HG02642 (cell line): ENCODE measurements at regions not wholly inside any gene's neighbourhood (a gene's known extent, or its start where the extent isn't known, plus 50 kb on each side); places are given as distances from the start of the nearest gene placed in this dataset.

Experiments used
- ATAC-seq: cut with Tn5 transposase; IDR thresholded peaks from one replicate; pipeline ENCODE4 v1.9.1; 2021; ENCODE audit warnings: mild to moderate bottlenecking; ENCODE audit not compliant: unreplicated experiment, poor library complexity

DNA sequence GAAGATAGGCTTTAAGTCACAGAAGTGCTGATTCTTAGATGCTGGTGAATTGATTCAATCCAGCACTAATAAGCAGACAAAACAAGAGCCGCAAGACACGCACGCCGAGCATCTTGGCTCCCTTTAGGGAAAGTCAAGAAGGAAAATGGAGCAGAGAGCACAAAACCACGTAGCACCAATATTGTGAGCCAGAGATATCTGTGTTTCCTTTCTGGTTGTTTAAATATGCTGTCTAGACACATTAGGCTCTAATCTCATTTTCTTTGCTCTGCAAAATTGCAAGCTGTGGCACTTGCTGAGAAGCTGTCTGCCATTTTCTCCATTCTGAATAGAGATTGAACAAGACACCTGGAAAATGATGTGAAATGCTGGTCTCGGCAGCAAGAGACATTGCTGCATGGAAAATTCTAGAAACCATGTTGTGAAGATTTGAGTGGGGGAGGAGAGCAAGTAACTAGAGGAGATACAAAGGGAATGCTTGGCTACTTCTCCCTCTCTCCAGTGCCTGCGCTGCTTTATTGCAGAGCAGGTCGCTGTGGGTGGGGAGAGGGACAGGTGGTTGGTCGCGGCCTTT is 336.3 kb downstream of the MED10 start:
- no peak for ATAC-seq

DNA sequence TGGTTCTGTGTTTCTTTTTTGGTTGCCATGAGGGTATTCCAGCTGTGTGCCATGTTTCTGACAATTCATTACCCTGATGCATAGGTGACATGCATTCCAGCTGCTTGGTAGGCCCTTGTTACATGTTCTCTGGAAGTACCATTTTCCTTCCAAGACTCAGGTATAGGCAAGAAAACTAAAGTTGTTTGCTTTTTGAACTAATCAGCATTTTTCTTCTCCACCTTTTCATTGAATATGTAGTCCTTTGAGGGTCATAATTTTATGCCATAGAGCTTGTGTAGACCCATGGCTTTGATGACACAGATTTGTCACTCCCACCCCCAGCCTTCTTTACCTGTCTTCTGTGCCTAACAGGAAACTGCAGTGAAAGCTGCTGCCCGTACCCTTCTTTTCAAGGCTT is 339.2 kb downstream of the MED10 start:
- ATAC-seq: no peak

DNA sequence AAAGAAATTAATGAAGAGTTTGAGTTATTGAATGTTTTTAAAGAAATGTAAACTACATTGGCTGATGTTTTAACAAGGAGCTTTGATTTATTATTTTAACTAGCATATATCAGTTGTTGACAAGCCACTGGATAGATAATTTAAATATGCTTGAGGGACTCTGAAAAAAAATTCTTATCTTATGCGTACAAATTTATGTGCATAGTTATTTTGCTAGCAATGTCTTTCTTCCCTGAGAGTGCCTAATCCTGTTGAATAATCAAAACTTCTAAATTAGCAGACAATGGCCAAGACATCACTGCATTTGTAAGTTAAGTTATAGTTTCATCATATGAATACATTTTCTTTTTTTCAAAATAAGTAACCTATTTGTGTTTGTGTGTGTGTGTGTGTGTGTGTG is 342.3 kb downstream of the MED10 start:
- no peak for ATAC-seq

DNA sequence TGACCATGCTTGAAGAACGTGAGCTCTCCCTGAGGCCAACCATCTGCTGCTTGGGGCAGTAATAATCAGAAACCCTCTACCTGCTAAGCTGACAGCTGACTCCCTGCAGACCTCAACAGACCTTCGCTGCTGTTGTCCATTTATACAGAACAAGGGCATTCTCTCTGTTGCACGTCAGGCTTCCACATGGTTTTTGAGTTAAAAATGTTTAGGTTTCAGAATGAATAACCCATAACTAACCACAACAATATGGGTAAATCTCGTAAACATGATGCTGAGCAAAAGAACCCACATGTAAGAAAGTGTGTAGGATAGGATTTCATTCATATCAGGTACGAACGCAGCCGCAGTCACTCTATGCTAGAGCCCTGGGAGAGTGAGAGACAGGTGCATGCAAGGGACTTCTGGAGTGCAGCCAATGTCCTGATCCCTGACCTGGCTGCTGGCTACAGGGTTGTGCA is 348.5 kb downstream of the MED10 start:
- no peak for ATAC-seq

DNA sequence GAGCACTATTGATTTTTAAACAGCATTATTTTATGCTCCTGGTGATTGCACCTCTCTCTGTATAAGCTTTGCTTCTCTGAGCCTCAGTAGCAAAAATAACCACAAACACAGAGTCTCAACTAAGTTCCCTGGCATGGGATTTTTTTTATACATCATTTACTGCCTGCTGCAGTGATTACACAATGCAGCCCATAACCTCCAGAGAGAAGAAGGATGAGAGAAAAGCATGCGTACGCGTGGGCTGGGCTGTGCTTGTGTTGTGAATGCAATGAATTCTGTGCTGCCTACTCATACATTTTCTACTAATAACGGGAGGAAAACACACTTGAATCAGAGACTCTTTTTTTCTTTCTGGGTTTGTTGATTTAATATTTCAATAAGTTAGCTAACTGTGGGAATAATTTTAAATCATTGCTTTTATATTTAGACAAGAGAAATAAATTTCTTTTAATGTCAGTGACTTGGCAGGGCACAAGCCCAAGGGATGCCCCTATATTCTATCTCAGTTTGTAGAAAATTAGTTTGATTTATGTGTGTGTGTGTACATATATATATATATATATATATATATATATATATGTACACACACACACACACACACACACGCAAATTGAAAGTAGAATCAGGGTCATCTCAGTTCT is 351.5 kb downstream of the MED10 start:
- ATAC-seq: no peak

DNA sequence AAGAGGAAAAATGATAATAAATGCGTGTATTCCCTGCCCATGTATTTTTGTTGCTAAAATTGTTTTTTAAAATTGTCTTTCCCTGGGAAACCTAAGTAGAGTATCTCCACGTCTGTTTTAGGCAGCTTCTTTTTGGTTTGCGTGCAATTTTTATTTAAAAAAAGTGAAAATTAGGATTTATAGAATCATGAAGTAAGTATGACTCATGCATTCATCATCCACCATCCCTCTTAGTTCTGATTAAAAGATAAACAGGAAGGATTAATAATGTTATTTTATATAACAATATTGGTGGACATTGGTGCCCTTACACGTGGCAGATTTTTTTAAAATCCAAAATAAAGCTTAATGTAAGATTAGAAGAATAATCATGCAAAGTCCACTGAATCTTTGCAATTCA is 358.7 kb downstream of the MED10 start:
- no peak for ATAC-seq

DNA sequence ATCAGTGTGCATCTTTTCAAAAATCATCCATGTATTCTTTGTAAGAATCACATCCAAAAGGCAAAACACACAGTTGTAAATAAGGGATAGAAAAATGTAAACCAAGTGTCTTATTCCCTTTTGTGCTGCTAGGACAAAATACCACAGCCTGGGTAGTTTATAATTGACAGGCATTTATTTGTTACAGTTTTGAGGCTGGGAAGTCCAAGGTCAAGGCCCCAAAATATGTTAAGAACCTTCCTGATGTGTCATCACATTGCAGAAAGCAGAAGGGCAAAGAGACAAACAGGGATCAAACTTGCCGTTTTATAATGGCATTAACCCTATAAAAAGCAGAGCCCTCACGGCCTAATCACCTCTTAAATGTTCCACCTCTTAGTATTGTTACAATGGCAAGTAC is 364.8 kb downstream of the MED10 start:
- no peak for ATAC-seq

DNA sequence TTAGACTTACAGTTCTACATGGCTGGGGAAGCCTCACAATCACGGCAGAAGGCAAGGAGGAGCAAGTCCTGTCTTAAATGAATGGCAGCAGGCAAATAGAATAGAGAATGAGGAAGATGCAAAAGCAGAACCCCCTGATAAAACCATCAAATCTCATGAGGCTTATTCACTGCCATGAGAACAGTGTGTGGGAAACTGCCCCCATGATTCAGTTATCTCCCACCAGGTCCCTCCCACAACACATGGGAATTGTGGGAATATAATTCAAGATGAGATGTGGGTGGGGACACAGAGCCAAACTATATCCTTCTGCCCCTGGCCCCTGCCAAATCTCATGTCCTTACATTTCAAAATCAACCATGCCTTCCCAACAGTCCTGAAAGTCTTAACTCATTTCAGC is 367.1 kb downstream of the MED10 start:
- ATAC-seq: no peak

DNA sequence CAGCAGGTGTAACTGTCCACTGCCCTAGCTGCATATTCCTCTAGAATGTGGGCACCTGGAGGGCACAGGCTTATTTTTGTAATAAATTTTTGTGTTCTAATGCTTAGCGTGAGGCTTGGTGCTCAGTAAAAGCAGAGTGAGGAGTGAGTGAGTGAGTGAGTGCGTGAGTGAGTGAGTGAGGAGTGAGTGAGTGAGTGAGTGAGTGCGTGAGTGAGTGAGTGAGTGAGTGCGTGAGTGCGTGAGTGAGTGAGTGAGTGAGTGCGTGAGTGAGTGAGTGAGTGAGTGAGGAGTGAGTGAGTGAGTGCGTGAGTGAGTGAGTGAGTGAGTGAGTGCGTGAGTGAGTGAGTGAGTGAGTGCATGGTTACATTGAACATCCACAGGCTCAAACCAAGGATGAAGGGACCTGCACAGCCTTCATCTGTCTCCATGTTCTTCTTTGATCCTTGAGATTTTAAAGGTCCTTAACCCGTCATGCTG is 371.5 kb downstream of the MED10 start:
- no peak for ATAC-seq

DNA sequence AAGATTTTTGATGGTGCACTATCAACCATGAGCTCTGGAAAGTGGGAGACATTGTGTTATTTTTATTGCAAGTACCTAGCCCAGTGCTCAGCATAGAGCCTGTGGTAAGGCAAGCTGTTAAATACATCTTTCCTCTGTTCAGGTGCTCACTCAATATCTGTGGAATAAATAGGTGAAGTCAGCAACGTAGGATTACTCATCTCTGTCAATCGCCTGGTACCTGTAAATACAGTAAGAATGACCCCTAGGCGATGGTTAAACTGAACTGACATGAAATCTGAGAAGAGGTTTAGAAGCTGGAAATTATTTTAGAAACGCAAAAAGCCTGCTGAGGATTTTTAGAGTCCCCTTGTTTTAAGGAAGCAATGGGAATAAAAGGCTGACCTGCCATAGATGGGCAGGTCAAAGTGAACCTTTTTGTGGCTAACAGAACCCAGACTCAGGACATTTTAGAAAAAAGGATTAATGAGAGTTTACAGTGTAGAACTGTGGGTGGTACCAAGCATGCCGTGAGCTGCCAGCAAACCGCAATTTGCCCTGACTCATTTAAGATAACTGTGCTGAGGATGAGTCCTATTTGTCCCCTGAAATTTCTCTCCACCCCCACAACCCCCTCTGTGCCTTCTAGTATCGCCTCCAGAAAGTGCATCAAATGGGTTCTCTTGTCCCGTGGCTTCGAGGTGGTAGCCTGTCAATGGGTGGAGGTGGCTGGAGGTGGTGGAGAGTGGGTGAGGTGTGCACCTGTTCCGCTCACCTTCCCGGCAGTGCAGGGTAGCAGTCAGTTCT is 375.1 kb downstream of the MED10 start:
- no peak for ATAC-seq

DNA sequence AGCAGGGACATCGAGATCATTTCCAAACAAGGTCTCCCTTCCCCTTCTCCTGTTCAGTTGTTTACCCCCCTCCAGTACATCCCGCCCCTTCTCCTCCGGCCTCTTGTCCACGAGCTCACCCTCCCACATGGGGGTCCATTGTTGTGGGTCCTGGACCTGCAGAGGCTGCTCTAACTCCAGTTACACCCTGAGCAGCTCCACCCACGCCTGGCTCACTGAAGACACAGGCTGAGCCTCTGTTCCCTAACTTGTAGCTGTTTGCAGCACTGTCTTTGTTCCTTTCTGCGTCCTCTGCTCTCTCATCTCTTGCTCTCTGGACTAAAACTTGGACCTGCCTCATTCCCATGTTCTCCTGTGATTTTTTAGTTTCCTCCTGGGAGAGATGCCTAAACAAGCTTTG is 377.5 kb downstream of the MED10 start:
- no peak for ATAC-seq

DNA sequence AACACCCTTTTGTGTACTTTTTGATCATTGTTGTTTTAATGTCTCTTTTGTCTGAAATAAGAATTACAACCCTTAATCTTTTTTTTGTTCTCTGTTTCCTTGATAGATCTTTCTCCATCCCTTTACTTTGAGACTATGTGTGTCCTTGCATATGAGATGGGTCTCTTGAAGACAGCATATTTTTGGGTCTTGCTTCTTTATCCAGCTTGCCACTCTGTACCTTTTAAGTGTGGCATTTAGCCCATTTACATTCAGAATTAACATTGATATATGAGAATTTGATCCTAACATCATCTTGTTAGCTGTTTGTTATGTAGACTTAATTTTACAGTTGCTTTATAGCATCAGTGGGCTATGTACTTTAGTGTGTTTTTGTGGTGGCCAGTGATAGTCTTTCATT is 382.5 kb downstream of the MED10 start:
- no peak for ATAC-seq

DNA sequence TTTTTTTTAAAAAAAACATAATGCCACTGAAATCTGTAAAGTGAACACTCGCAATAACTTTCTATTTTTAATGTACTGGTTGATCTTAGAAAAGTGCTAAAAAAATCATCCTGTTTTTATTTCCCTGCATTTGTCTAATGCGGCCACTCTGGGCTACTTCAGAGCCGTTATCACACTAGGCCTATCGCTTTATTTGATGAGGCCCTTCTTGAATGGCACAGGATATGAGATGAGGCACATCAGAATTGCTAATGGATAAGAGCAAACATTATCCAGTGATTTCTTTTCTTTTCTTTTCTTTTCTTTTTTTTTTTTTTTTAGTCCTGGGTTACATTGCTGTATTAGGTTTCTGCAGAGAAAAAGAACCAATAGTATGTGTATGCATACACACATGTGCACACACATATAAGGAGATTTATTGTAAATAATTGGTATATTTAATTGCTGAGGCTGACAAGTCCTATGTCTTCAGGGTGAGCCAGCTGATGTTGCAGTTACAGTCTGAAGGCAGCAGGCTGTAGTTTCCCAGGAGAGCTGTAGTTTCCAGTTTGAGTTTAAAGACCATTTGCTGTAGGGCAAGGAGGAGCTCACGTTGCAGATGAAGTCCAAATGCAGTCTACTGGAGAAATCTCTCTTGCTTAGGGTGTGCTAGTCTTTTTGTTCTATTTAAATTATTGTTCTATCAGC is 391.7 kb downstream of the MED10 start:
- no peak for ATAC-seq

DNA sequence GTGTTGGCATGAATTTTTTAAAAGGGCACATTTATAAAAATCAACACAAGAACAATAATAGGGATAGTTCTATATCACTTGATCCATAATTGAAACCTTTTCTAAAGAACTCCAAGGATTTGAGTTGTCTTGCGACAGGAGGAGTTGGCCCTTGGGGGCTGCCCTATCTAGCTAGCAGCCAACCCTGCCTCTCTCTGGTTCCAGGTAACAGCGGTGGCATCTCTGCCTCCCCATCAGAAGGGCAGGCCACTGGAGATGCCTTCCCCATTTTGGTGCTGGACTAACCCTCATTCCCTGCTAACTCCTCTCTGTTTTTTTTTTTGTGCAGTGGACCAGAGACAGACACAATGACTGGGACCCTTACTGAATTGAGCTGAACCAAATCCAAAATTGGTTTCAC is 393.0 kb downstream of the MED10 start:
- ATAC-seq: no peak

DNA sequence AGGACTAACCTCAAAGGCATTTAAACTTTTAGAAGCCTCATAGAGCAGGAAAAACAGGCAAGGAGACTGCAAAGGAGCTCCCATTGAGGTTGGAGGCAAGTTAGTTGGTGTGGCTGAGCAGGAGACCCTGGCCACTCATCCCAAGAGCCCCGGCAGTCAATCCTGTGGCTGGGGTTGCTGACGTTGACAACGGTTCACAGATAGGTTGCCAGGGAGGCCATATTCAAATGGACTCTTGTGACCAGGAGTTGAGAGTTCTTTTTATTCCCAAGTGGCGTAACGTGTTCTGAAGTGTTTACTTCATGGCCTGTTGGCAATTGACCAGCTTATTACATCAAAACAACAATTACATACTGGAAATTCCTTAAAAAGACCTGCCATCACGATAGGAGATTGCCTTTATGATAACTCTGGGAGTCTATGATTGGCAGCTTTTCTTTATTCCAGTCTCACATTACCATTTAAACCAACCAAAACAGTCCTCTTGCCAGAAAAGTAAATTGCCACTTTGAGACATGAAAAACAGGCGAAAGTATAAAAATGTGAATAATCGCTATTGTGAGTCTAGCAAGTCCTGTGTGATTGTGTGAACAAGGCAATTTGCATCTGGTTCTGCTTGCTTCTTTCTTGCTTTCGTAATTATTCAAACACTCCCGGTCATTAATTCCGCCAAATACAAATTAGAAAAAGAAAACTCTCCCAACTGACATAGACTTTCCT is 394.9 kb downstream of the MED10 start:
- no peak for ATAC-seq

DNA sequence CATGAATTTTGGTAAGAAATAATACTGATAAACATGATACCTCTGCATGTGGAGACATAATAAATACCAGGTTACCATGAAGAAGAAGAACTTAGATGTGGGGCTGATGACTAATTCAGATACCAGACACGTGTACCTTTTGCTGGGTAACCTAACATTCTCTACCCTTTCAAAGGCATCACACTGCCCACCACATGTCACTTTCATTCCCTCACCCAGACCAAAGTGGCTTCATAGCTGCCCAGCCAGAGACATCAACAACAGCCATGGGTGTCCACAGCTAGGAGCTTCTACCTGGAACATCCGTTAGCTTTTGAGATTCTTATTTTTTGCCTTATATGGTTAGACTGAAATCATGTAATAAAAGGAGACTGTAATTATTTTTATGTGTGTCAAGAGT is 396.8 kb downstream of the MED10 start:
- ATAC-seq: no peak

DNA sequence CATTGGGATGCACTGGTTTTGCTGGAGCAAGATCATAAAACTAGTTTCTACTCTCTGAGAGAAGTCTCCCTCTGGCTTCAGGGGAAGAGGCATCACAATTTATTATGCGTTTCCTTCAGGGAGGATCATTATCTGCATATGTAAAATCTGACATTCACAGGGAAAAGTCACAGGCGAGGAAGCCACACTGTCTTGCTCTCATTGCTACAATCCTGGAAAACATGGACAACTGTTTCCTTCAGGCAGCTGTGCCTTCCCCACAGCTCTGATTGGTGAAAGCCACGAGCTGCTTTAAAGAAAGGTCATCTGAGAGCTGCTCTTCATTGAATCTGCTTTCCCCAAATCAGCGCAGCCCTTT is 397.8 kb downstream of the MED10 start:
- no peak for ATAC-seq

DNA sequence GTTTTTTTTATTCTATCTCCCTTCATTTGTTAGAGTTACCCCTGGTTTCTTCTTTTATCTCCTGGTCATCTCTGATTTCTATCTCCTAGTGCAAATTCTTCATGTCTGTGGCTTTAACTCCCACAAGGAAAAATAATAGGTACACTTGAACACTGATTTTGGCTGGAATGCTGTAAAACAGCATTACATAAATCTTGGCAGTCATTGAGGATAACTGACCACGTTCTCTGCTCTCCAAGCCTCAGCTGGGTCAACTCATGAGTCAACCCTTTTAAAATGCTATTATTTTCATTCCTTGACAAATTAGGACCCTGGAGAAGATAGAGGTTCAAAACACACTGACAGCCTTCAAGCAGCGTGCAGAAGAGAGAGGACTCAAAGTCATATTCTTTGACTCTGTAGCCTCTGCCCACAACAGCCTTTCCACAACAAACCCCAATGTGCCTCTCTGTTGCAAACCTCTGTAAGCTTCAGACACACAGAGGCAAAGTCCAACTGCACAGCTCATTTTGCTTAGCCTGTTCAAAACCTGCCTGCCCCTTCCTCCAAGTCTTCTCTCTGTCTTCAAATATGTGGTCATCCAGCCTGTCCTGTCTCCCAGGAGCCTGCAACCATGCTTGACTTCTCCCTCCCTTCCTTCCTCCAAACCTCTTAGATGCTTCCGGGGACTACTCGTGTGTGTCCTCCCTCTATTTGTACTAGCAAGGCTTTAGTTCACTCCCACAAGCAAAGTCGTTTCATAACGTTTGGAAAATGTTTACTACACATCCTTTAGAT is 398.4 kb downstream of the MED10 start:
- no peak for ATAC-seq

DNA sequence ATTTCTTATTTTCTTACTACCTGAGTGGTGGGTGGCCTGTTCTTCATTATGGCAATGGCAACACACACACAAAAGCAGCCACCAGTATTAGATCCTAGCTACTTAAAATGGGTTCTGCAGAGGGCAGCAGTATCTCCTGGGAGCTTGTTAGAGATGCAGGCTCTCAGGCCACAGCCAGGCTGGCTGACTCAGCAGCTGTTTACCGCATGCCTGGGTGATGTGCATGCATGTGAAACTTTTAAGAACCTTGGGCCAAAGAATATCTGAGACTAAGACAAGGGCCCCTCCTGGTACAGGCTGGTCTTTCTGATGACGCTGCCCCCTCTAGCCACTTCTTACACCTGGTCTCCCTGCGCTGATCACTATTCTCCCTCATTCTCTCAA is 399.0 kb downstream of the MED10 start:
- no peak for ATAC-seq
